ENCODE measurements at regions not wholly inside any gene's neighbourhood (a gene's known extent, or its start where the extent isn't known, plus 50 kb on each side); places are given as distances from the start of the nearest gene placed in this dataset.
A peak's percentile ranks its signal among the peaks of the same experiment; 100 is the strongest.

DNA sequence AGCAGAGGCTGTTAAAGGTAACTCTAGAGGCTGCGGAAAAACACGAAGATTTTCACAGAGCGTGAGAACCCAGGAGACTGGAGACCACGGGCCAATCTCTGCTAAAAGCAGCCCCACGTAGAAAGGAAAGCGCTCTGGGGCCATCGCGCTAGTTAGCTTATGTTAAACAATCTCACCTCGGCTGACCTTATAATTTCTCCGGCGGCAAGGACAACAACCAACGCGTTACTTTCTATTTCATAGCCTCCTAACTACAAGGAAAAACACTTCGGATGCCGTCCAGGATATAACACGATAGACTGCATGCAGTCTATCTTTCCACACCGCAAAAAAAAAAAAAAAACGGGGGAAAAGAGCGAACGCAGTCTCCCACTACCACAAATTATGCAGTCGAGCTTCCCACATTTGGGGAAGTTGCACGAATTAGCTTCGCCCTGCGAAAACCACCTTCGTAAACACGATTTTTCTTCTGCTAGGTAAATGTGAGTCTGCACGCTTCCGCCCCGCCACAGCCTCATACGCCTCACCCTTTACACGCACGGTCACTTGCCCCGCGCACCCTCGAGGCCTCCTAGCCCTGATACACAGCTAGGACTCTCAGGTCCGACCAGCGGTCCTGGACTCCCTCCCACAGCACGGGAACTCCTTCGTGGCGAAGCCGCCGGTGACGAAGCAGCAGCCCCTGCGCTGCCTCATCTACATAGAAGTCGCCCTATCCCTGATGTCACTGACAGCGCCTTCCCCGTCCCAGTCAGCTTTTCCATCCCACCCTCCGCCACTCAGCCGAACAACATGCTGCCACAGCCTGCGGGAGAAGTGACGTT lies 87.8 kb downstream of the PRKAB2 start:
- TF ChIP-seq CTCF (IDR thresholded peaks at IDR 0.05; ENCODE audit: extremely low read depth in 1 of 2, insufficient read depth in 1 of 2, low read depth in 1 of 2, low read length in 2 of 2): no peak
- peak; percentile 35 for TF ChIP-seq EZH2 (IDR thresholded peaks at IDR 0.05; ENCODE audit: borderline replicate concordance, low read depth, low read length, severe bottlenecking)
- TF ChIP-seq MAX (IDR thresholded peaks at IDR 0.05; ENCODE audit: insufficient read depth, insufficient read length): no peak
- TF ChIP-seq JUN (IDR thresholded peaks at IDR 0.05; ENCODE audit: borderline replicate concordance, insufficient read depth, insufficient read length, low read depth): peak; percentile 47
- TF ChIP-seq POLR2A (IDR thresholded peaks at IDR 0.05; ENCODE audit: low read depth, low read length): peak; percentile 100
- TF ChIP-seq POLR2AphosphoS5 (IDR thresholded peaks at IDR 0.05; ENCODE audit: insufficient read depth, low read depth, low read length): peak; percentile 100
- no peak for TF ChIP-seq FOS (IDR thresholded peaks at IDR 0.05; ENCODE audit: borderline replicate concordance, insufficient read depth, low read length)
- TF ChIP-seq GATA2 (IDR thresholded peaks at IDR 0.05; ENCODE audit: insufficient read depth, insufficient read length, low read depth, low read length): no peak
